ENCODE measurements at regions not wholly inside any gene's neighbourhood (a gene's known extent, or its start where the extent isn't known, plus 50 kb on each side); places are given as distances from the start of the nearest gene placed in this dataset.
A peak's percentile ranks its signal among the peaks of the same experiment; 100 is the strongest.
"Not testable (repeated sequence)": the region's sequence is repeated elsewhere in the genome, so short reads cannot be mapped to it uniquely, and the experiment has no call there.

DNA sequence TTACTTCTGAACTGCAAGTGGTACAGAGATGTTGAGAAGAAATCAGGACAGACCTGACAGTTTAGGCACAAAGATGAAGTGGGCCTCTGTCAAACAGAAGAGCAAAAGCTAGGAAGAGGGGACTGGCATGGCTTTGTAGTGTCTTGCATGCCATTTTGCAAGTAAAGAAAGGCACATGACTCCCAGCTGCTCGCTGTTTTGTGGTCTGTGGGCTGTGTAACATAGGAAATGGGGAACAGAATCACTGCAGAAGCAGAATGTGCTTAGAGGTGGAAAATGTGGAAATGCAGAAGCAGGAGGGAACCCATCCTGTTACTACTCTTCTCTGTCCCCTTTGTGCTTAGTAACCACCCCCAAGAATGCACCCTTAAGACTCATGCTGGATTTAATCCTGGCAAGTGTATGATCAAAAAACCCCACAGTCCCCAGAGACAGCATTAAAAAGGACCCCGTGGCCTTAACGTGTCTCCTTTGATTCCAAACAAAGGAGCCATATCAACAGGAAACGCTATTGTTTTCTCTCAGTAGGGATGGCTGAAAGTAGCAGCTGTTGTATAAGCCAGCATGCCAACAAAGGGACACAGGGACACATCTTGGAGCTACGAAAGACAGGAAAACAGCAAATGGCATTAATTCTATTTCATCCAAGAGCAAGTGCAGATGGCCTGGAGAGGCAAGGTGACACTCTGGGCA, 177.6 kb upstream of the GLRA2 start:
- DNase-seq: no peak

DNA sequence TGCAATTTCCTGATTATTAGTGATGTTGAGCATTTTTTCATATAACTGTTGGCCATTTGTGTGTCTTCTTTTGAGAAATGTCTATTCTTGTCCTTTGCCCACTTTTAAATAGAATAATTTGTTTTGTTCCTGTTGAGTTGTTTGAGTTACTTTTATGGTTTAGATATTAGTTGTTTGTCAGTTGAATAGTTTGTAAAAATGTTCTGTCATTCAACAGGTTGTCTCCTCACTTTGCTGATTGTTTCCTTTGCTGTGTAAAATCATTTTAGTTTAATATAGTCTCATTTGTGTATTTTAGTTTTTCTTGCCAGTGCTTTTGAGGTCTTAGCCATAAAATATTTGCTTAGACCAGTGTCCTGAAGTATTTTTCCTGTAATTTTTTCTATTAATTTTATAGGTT, 181.8 kb upstream of the GLRA2 start:
- no peak for DNase-seq

DNA sequence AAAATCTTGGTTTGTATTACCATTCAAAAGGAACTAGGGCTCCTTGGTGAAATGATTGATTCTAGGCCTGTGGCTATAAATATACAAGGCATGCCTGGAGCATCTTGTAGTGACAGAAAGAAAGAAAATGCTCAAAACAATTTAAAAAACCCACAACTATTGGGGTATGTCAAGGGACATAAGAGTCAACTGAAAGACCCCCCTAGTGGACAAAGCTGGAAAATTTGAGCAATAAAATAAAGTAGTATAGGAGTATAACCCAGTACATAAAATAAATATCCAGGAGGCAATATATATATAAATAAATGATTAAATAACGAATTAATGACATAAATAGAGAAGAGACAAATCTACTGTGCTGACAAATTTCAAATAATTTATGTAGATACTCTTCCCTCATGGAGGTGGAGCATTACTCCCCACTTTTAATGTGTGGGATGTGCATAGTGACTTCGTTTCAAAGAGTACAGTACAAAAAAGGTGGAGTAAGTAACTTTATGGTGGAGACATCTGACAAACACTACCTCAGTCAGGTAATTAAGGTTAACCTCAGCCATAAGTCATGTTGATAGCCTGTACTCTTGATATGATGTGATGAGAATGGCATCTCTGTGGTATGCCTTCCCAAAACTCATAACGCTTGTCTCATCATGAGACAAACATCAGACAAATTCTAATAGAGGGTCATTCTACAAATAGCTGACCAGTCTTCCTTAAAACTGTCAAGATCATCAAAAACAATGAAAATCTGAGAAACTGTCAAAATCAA, 185.0 kb upstream of the GLRA2 start:
- DNase-seq: no peak

DNA sequence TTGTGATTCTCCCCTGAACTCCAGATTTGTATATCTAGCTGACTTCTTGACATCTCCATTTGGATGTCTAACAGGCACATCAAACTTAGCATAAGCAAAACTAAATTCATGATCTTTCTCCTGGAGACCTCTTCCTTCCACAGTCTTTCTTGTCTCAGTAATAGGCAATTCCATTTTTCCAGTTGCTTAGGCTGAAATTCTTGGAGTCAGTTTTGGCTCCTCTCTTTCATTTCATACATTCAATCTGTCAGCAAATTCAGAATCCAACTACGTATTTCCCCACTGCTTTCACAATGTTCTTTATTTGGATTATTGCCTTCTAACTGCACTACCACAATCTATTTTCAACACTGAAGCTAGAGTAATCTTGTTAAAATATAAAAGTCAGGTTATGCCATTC, 219.9 kb upstream of the GLRA2 start:
- DNase-seq: no peak

DNA sequence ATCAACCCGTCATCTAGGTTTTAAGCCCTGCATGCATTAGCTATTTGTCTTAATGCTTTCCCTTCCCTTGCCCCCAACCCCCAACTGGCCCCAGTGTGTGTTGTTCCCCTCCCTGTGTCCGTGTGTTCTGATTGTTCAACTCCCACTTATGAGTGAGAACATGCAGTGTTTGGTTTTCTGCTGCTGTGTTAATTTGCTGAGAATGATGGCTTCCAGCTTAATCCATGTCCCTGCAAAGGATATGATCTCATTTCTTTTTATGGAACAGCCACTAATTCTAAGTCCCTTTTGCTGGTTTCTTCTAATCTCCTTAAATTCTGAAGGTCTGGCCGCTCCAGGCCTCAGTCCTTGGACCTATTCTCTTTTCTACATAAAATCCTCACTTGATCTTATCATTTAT, 220.4 kb upstream of the GLRA2 start:
- not testable (repeated sequence) for DNase-seq

DNA sequence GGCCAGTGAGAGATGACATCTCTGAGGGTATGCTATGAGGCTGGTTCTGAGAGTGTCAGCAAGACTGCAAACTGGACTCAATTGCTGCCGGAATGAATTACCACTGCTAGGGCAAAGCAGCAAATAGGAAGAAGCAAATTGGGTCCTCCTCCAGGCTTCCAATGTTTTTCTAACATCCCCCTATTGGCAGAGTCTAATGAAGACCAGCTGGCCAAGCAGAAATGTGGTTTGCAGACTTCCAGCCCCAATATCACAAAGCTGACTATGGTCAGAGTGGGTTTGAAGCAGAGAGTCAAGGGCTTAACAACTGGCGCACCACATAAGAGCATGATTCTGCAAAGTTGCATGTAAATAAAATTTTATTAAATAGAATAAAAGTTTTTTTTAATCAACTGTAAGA, 225.4 kb upstream of the GLRA2 start:
- no peak for DNase-seq

DNA sequence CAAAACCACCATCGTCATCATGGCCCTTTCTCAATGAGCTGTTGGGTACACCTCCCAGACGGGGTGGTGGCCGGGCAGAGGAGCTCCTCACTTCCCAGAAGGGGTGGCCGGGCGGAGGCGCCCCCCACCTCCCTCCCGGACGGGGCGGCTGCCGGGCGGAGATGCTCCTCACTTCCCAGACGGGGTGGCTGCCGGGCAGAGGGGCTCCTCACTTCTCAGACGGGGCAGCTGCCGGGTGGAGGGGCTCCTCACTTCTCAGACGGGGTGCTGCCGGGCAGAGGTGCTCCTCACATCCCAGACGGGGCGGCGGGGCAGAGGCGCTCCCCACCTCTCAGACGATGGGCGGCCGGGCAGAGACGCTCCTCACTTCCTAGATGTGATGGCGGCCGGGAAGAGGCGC, 226.8 kb upstream of the GLRA2 start:
- DNase-seq: not testable (repeated sequence)

DNA sequence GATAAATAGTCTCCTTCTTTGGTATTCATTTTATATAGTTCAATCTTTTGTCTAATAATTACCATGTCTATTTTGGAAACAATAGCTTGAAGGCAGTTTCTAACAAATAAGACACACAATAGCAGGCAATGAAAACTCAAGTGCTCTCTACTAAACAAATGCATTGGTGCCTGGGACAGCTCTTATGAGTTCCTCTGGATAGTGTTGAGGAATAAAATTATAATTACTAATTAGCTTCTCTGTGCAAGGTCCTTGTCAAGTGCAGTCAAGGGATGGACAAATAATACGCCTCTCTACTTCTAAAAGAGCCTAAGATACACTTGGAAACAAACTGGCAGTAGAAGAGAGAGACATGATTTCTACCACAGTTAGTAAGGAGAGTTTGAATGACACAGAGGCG, 229.0 kb upstream of the GLRA2 start:
- no peak for DNase-seq

DNA sequence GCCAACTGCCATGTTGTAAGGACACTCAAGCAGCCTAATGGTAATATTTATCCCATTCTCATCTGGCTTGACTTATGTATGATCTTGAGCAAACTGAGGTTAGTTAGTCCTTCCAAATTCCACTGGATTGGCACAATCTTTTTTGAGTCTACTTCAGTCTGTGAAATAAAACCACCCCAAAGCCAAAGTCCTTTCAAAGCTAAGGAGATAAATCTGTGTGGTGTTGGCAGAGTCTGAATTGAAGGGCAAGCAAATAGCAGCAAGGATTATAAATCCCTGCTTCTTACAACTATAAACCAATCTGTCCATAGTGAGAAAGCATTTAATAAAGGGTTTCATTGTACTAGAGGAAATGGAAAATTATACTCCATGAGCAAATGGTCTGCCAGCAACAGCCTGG, 233.9 kb upstream of the GLRA2 start:
- DNase-seq: no peak

DNA sequence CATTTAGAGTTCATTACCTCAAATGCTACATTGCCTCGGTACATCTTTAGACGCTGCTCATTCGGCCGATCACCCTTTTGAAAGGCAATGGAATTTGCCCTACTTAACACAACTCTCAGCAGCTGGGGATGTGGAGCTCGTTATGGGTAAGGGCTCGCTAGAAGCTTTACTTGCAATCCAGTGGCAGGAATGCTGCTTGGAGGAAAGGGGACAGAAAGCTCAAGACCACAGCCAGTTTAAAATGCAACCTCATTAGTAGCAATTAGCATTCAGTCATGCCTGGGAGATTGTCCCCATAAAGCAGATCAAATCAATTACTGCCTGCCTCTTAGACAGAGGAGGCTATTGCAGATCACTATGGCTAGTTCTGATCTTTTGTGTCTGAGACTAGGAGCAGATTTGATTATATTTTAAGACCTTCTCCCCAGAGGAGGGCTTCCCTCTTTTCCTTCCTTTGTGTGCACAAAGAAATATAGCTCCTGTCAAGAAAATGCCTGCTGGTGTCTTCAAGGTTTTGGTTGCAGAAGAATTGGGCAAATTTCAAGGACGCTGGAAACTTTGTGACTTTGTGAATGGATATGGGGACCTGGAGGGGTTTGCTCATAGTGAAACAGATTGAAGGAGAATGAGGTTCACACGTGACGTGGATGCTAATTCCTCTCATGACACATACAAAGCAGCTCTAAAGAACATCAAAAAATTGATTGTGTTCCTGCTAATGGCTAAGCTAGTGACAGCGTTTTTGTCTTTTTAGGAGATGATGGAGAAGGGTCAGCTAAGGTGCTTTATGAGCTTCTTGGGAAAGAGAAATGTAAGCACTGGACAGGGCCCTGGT, 237.5 kb upstream of the GLRA2 start:
- peak; percentile 52 for DNase-seq

DNA sequence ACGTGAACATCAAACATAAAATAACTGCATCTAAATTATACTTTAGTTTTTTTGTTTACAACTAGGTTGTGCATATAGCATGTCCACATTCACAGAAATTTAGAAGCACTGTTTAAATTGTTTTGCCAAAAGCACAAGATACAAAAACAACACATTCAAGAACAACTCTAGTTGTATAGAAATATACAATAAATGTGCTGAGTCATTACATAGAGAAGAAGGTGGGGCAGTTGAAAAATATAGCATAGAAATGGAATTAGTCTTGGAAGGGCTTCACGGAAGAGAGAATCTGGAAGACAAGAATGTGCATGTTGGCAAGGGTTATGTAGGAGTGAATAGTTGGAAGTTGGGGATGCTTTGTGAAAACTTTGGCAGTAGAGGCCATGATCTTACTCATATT, 239.0 kb upstream of the GLRA2 start:
- DNase-seq: no peak

DNA sequence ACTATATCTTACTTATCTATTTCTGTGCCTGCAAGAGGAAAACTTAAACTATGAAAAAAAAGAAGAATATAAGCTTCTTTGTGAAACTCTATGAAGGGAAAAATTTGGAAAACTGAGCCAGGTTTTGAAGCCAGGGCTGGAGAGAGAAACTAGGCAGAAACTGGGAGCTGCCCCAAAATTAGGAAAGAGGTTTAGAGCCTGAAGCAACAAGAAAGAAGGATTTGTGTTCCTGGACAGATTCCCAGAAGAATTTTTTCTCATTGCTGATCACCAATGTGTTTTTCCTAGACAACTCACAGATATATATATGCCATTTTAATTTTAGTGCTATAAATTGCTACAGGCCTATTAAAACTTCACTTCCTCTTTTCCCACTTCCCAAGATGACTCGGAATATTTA, 245.0 kb upstream of the GEMIN8 start:
- DNase-seq: no peak

DNA sequence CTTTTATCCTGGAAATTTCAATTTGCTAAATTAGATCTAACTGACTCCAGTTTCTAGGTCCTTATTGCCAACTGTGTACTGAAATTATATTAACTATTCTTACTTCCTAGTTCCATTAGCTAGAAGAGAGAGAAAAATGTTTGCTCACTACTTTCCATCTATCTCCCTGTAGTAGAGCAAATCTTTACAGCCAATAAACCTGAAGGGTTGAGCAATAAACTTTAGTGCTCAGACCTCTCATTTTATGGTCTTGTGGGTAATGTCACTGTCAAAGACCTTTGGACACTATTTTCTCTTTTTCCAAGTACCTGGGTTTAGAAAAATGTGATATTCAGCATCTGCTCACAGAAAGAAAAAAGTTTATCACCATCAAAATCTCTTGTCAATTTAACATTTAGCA, 237.5 kb upstream of the GEMIN8 start:
- DNase-seq: no peak

DNA sequence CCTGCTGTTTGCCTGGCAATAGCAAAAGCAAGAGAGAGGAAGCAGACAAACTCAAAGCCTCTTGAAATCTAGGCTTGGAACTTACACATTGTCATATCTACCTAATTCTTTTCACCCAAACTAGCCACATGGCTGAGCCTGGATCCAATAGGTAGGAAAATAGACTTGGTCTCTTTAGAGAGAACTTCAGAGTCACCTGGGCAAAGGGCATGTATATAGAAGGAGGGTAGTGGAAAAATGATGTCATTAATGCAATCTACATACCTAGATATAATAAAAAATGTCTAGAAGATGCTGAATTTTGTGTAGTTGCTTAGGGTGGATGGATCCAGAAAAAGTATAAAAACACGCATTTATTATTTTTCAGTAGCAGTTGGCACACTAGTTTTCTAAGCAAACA, 237.0 kb upstream of the GEMIN8 start:
- no peak for DNase-seq

DNA sequence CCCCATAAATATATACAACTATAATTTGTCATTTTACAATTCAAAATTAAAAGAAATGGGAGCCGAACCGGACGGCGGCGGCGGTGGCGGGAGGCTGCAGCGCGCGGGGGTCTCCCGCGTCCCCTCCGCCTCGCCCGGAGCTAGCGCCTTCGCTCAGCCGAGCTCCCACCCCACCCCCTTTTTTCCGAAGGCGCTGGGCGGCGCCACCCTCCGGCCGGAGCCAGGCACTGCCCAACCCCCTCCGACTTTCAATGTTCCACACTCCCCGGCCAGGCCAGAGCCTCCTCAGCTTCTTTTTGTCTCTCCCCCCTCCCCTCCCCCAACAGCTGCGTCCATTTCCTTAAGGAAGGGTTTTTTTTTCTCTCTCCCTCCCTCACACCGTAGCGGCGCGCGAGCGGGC, 214.1 kb upstream of the GEMIN8 start:
- no peak for DNase-seq

DNA sequence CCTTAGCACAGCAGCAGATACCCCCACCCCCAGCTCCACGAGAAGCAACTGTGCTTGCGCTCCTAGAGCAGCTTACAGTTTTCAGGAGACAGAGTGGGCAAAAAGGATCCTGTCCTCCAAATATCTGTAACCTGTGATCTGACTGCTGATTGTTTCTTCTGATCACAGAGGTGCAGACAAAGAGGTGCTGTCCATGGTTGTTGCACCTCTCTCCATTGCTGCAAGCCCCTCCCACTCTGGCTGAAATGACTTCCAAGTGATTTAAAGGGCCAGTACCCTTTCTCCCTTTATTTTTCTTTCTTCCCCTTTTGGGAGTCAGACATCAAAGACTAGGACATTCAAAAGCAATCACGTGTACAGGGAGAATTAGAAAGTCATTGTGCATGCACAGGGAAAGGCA, 205.3 kb upstream of the GEMIN8 start:
- no peak for DNase-seq

DNA sequence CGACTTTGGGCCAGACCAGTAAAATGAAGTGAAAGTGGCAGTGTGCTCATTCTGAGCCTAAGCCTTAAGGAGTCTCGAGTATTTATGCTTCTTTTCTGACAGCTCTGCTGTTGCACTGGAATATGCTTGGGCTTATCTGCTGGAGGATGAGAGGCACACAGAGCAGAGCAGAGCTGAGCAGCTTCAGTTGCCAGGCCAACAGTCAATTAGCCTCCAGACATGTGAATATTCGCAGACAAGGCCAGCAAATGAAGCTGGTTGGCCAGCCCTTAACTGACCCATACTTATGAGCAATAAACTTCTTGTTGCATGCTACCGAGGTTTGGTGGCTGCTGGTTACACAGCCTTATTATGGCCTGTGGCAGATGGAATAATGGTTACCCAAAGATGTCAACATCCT, 203.0 kb upstream of the GEMIN8 start:
- DNase-seq: no peak

DNA sequence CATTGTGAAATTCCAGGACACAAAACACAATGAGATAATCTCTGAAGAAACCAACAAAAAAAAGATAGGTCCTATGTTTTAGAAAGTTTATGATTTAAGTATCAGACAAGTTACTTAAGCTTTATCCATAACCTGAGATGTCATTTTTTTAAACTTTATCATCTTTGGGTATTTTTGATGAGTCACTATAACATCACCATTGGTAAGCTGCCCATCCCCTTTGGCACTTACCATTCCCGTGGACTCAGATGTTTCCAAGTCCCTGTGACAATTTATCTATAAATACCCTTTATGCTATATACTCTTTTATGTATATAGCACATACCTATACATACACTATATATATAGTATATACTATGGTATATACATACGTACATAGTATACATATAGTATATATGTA, 198.9 kb upstream of the GEMIN8 start:
- DNase-seq: no peak

DNA sequence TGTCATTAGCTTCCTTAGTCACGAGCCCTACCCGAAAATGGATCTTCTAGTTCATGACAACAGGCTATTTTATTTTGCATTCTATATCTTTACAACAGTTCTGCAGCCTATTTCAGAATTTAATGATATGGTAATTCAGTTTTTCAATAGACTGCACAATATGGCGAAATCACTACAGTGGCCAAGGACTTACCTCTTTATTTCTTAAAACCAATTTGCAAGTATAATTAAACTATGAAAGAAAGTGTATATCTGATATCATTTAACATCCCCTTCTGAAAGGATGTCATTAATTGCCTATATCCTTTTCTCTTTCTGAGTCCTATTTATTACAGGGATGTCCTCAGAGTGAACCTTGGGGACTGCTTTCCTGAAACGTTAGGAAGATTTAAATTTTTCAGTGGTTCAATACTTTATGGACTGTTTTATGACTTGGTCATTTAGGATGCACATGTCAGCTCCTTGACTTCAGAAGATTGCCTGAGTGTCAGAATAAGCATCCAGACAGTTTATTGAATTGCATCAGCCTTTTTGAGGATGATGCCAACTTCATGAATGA, 190.8 kb upstream of the GEMIN8 start:
- DNase-seq: no peak

DNA sequence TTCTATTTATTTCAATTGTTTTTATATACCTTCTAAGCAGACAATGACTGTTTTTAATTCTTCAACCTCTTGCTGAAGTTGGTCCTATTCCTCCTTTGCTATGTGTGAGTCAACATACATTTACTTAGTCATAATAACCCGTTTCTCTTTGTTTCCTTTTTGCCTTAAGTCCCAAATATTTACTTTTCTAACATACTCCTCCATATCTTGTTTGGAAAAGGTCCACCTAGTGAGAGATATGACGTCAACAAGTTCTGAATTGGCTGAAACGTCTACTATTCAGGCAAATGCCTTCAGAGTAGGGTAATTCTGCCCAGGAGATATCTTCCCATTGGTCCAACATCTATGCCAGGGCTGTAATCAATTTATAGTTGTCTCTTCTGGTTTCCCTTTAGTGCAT, 179.3 kb upstream of the GEMIN8 start:
- DNase-seq: no peak

DNA sequence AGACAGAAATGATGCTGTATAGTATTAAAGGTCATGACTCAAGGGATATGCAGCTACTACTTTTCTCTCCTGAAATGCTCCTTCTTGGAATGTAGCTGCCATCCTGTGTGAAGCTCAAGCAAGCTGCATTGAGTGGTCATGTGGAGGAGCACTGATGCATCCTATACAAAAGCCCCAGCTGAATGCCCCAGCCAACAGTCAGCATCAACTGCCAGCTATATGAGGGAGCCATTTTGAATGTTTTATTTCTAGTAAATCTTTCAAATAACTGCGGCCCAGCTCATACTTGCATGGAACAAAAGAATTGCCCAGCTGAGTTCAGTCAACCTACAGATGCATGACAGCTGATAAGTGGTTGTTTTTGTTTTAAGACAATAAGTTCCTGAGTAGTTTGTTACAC, 165.0 kb upstream of the GEMIN8 start:
- DNase-seq: no peak

DNA sequence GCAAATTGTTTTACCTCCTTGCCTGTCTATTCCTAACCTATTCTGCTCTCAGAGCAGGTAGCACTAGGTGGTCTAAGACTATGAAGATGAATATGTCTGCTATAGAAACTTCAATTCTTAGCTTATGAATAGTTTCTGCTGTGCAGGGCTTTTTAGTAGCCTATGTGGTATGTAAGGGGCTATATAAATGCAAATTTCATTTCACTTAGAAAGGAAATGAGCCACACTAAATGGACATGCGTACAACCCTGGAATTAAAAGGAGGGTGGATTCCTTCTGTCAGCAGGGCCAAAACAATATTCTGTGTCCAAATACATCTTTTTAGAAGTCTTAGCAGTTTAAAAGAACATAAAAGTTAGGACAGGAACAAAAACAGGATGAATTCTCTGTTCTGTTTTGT, 163.9 kb upstream of the GEMIN8 start:
- no peak for DNase-seq

DNA sequence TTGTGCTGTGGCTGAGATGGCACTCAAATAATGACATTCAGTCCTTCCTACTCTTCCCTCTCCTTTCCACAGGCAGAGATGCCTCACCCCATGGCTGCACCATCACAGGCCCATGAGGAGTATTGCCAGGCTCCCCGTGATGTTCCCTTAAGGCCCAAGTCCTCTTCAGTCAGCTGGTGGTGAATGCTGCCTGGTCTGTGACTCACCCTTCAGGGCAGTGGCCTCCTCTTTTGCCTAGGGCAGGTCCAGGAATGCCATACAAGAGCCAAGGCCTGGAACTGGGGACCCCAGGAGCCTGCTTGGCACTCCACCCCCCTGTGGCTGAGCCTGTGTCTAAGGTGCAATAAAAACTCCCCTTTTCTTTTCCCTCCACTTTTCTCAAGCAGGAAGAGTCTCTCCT, 144.2 kb upstream of the GEMIN8 start:
- peak; percentile 58 for DNase-seq

DNA sequence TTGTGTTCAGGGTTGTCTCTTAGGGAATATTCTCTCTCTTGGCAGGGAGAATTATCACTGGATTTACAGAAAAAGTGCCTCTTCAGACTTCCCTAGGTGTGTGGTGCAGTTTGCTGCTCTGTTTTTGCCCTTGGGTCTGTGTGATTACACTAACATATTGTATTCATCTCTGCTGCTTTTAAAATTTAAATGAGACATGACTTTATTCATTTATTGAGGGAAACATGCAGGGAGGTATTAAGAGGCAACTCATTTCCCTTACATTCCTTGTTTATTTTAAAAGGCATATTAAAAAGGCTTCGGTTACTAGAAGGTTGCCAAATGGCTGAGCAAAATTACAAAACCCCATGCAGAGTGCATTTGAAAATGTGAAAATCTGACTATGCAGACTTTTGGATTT, 135.1 kb upstream of the GEMIN8 start:
- no peak for DNase-seq

Data from islet precursor cell (in vitro differentiated cells).